ENCODE measurements at regions not wholly inside any gene's neighbourhood (a gene's known extent, or its start where the extent isn't known, plus 50 kb on each side); places are given as distances from the start of the nearest gene placed in this dataset.
"Not testable (repeated sequence)": the region's sequence is repeated elsewhere in the genome, so short reads cannot be mapped to it uniquely, and the experiment has no call there.

GRCh38 chr13:24968416-24968815 is 127.5 kb upstream of the PABPC3 start:
- TF ChIP-seq CTCF (IDR thresholded peaks at IDR 0.05; ENCODE audit: insufficient read depth, low read length), result peak; percentile 40
- peak; percentile 29 for DNase-seq (ENCODE audit: low read depth)
- H3K4me3 ChIP-seq (ENCODE audit: low read depth, low read length), result peak overlapping the region; percentile 63

GRCh38 chr13:24973102-24973501 is 122.8 kb upstream of the PABPC3 start:
- not testable (repeated sequence) for H3K4me3 ChIP-seq (ENCODE audit: low read depth, low read length); DNase-seq (ENCODE audit: low read depth)

- not testable (repeated sequence) for DNase-seq (ENCODE audit: low read depth); H3K4me3 ChIP-seq (ENCODE audit: low read depth, low read length)
Measured at GRCh38 chr13:24981181-24981803, 114.6 kb upstream of the PABPC3 start.

GRCh38 chr13:24982333-24982999 is 113.5 kb upstream of the PABPC3 start:
- TF ChIP-seq CTCF (IDR thresholded peaks at IDR 0.05; ENCODE audit: insufficient read depth, low read length), result no peak
- no peak for DNase-seq (ENCODE audit: low read depth)
- H3K4me3 ChIP-seq (ENCODE audit: low read depth, low read length), result no peak overlapping the region

GRCh38 chr13:24983094-24983493 is 112.8 kb upstream of the PABPC3 start:
- TF ChIP-seq CTCF (IDR thresholded peaks at IDR 0.05; ENCODE audit: insufficient read depth, low read length), result no peak
- DNase-seq (ENCODE audit: low read depth), result no peak
- H3K4me3 ChIP-seq (ENCODE audit: low read depth, low read length), result no peak overlapping the region

GRCh38 chr13:24984134-24984533 is 111.8 kb upstream of the PABPC3 start:
- no peak for DNase-seq (ENCODE audit: low read depth)
- no peak overlapping the region for H3K4me3 ChIP-seq (ENCODE audit: low read depth, low read length)
- TF ChIP-seq CTCF (IDR thresholded peaks at IDR 0.05; ENCODE audit: insufficient read depth, low read length), result no peak

- DNase-seq (ENCODE audit: low read depth), result no peak
- TF ChIP-seq CTCF (IDR thresholded peaks at IDR 0.05; ENCODE audit: insufficient read depth, low read length), result no peak
- no peak overlapping the region for H3K4me3 ChIP-seq (ENCODE audit: low read depth, low read length)
Measured at GRCh38 chr13:24985107-24985506, 110.8 kb upstream of the PABPC3 start.

GRCh38 chr13:24985896-24986295 is 110.0 kb upstream of the PABPC3 start:
- H3K4me3 ChIP-seq (ENCODE audit: low read depth, low read length), result no peak overlapping the region
- no peak for DNase-seq (ENCODE audit: low read depth)
- no peak for TF ChIP-seq CTCF (IDR thresholded peaks at IDR 0.05; ENCODE audit: insufficient read depth, low read length)

Measured in fibroblast of the aortic adventitia (primary cell).